Activated CD4-positive, CD25-positive, alpha-beta regulatory T cell (primary cell): ENCODE measurements at regions not wholly inside any gene's neighbourhood (a gene's known extent, or its start where the extent isn't known, plus 50 kb on each side); places are given as distances from the start of the nearest gene placed in this dataset.

Experiments
- DNase-seq, 4 experiments: peaks; one replicate each; lab custom pipeline; 2025; lab: John Stamatoyannopoulos, UW

- DNase-seq = no peak
These were observed 351.1 kb downstream of the MIAT start for GRCh38 chr22:27008454-27008853.

- DNase-seq = no peak
These were observed 353.7 kb downstream of the MIAT start for GRCh38 chr22:27011133-27011532.

GRCh38 chr22:27011717-27012116 is 354.3 kb downstream of the MIAT start:
- DNase-seq = no peak

- DNase-seq = no peak
These were observed 362.4 kb downstream of the MIAT start for GRCh38 chr22:27019827-27020226.

- DNase-seq = no peak
These were observed 365.0 kb downstream of the MIAT start for GRCh38 chr22:27022274-27022895.

GRCh38 chr22:27022896-27023361 is 365.5 kb downstream of the MIAT start:
- DNase-seq = no peak

- DNase-seq = no peak
These were observed 366.2 kb downstream of the MIAT start for GRCh38 chr22:27023591-27023990.

GRCh38 chr22:27024982-27025381 is 367.6 kb downstream of the MIAT start:
- no peak for DNase-seq

- no peak for DNase-seq
These were observed 370.7 kb downstream of the MIAT start for GRCh38 chr22:27028093-27028492.

GRCh38 chr22:27029584-27030130 is 372.3 kb downstream of the MIAT start:
- no peak for DNase-seq

- no peak for DNase-seq
These were observed 374.8 kb downstream of the MIAT start for GRCh38 chr22:27032091-27032761.

GRCh38 chr22:27041745-27042310 is 384.4 kb downstream of the MIAT start:
- DNase-seq = no peak

- no peak for DNase-seq
These were observed 385.9 kb downstream of the MIAT start for GRCh38 chr22:27043262-27043661.

GRCh38 chr22:27045103-27045947 is 387.9 kb downstream of the MIAT start:
- DNase-seq = no peak

GRCh38 chr22:27046086-27046485 is 388.7 kb downstream of the MIAT start:
- no peak for DNase-seq

- no peak for DNase-seq
These were observed 389.2 kb downstream of the MIAT start for GRCh38 chr22:27046603-27047002.

GRCh38 chr22:27050771-27051170 is 393.4 kb downstream of the MIAT start:
- no peak for DNase-seq

- DNase-seq = no peak
These were observed 394.0 kb downstream of the MIAT start for GRCh38 chr22:27051407-27051806.

GRCh38 chr22:27057717-27058116 is 400.3 kb downstream of the MIAT start:
- no peak for DNase-seq

- no peak for DNase-seq
These were observed 402.8 kb downstream of the MIAT start for GRCh38 chr22:27060190-27060589.

GRCh38 chr22:27062910-27063309 is 405.5 kb downstream of the MIAT start:
- no peak for DNase-seq

GRCh38 chr22:27063406-27063805 is 406.0 kb downstream of the MIAT start:
- no peak for DNase-seq
